GM18505 (cell line): ENCODE measurements at regions not wholly inside any gene's neighbourhood (a gene's known extent, or its start where the extent isn't known, plus 50 kb on each side); places are given as distances from the start of the nearest gene placed in this dataset.
A peak's percentile ranks its signal among the peaks of the same experiment; 100 is the strongest.

Source experiments
- ATAC-seq: cut with Tn5 transposase; IDR thresholded peaks from one replicate; pipeline ENCODE4 v1.9.1; 2021; ENCODE audit not compliant: unreplicated experiment
- POLR2A ChIP-seq: IDR thresholded peaks from 4 replicates; pipeline ENCODE4 v1.6.1; 2011; ENCODE audit warnings: borderline replicate concordance; ENCODE audit not compliant: insufficient read depth, insufficient read length; ENCODE audit errors: extremely low read depth

DNA sequence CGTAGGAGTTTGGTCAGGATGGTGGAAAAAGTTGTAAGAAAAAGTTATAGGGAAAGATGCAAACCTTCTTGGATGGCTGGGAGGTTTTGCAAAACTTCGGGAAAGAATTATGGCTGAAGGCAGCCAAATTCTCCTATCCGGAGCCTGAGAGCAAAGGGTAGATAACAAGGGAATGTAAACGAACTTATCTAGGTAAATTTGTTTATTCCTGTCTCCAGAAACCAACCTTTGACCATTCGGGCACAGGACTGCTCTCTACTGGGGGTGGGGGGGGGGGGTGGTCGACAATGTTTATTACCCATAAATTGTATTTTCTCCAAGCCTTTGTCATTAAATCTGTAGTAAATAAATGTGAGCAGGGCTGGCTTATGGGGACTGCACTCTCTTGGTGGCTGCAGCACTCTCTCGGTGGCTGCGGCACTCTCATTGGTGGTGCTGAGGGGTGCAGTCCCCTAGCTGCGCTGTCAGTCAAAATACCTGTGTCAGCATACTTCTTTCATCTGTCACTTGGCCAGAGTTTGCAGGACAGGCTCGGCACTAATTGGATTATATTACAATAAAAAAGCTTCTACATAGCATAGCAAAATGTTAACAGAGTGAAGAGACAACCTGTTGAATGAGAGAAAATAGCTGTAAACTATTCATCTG lies 827.8 kb downstream of the SH3BGRL start:
- no peak for TF ChIP-seq POLR2A
- ATAC-seq = no peak

DNA sequence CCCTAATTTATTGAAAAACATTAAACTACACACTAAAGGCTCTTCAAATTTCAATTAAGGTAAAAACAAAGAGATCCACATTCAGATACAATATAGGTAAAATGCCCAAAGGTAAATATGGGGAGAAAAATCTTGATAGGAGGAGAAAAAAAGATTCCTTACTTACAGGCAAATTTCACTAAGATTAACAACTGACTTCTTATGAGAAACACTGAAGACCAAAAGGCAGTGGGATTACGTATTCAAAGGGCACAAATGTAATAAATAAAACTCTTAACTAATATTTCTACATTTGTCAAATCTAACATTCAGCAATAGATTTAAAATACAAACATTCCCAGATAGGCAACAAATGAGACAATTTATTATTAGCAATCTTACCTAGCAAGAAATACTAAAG lies 829.3 kb downstream of the SH3BGRL start:
- no peak for TF ChIP-seq POLR2A

DNA sequence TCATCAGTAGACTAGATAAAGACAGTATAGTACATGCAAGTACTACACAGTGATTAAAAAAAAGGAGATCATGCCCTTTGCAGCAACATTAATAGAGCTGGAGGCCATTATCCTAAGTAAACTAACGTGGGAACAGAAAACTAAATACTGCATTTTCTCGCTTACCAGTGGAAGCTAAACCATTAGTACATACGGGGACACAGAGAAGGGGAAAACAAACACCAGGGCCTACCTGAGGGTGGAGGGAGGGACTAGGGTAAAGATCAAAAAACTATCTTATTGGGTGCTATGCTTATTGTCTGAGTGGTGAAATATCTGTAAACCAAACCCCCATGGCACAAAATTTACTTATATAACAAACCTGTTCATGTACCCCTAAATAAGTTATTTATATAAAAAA lies 836.9 kb downstream of the SH3BGRL start:
- TF ChIP-seq POLR2A = no peak
- no peak for ATAC-seq

More for the DNA sequence above, 829.3 kb downstream of the SH3BGRL start:
- no peak for ATAC-seq

DNA sequence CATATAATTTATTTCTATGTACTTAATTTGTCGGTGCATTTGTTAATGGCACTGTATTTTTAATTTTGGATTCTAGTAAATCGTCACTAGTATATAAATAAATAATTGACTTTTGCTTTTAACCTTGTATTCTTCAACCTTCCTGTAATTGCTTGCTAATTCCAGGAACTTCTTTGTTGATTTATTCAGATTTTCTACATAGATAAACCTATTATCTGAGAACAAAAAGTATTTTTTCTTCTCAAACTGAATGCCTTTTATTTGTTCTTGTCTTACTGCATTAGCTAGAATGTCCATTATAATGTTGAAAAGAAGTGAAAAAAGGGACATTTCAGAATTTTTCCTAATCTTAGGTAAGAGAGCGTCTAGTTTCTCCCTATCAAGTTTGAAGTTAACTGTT lies 839.1 kb downstream of the SH3BGRL start:
- ATAC-seq = no peak
- no peak for TF ChIP-seq POLR2A

DNA sequence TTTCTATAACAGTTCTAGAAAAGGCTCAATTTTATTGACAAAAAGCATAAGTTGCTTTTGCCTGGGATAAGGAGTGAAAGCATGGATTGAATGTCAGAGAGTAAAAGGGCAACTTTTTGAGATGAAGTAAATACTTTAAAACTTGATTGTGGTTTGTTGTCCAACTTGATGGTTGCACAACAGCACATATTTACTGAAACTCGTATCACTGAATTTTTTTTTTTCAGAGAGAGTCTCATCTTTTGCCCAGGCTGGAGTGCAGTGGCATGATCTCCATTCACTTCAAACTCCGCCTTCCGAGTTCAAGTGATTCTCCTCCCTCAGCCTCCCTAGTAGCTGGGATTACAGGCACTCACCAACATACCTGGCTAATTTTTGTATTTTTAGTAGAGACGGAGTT lies 856.8 kb downstream of the SH3BGRL start:
- ATAC-seq = no peak
- no peak for TF ChIP-seq POLR2A

DNA sequence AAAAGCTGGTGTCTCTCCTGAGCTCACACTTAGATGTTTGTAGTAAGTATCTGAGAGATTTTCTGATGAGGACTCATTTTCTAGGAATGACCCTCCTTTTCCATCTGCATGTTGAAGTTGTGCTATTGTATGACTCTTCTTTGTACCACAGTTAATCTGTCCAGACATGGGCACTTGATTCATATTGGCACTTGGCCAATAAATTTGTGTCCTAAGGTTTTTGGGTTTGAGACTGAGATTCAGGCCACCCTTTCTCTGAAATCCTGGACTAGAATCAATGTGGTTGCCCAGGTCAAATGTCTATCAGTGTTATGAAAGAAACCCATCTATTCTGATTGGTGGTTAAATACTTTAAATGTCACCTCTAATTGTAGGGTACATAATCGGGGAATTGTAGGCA lies 869.0 kb downstream of the SH3BGRL start:
- no peak for ATAC-seq

DNA sequence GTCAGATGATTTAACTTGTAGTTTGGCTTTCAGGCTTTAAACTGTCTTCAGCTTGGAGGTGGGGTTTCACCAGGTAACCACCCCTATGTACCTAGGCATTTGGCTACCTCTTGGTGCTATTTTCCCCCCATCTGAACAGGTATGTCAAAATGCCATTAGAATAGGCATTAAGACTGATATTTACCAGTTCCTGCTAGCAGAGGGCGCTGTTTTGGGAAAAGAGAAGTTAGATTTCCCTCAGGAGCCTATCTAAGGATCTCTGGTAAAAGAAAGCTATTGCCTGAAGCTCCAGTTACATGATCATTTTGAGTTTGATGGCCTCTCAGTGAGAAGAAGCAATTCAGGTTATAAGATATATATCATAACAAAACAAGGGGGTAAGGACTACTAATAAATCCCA lies 879.1 kb downstream of the SH3BGRL start:
- TF ChIP-seq POLR2A = no peak
- ATAC-seq = no peak

More for the DNA sequence above, 869.0 kb downstream of the SH3BGRL start:
- no peak for TF ChIP-seq POLR2A

DNA sequence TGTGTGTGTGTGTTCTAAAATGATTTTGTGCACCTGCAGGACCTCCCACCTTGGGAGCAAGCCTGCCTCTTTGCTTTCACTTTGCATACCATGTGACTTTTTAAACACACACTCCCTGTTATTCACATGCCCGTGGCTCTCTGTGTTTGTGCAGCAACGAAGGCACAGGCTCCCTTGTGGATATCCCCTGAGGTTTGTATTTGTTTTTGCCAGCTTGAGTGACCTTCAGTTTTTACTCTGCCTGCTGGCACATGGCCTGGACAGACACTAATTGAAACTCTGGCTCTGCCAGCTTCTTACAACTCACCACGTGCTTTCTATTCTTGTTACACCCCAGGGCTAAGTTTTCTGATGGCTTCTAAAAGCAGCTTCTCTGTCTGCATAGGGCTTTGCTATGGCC lies 885.8 kb downstream of the SH3BGRL start:
- TF ChIP-seq POLR2A = no peak
- ATAC-seq = no peak

DNA sequence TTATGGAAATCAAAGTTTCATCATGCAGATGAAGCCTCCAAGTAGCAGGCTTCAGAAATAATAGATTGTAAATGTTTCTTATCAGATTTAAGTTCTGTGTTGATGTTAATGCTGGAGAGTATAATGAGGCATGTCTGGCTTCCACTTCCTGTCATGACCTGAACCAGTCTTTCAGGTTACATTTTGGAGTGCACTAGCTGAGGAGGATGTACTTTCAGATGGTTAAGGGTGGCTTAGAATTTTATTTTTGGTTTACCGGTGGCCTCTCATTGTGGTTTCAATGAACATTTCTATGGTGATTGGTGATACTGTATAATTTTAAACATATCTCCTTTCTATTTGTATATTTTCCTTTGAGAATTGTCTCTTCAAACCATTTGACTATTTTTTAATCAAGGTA lies 890.4 kb downstream of the SH3BGRL start:
- TF ChIP-seq POLR2A = no peak
- no peak for ATAC-seq

DNA sequence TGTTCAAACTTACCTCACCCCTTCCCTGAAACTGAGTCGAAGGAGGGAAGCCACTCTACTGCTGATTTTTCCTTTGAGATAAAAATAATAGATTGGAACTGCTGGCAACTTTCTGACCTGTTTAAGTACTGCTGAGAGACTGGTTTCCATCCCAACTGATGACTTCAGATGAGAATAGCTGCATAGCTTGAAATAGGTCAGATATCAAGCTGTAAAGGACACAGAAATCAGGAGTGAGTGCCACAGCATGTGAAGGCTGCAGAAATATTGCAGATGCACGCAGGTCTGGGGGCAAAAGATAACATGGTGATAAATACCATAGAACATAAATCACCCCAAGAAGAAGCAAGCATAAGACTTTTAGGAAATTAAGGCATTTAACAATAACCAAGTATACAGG lies 923.2 kb downstream of the SH3BGRL start:
- no peak for ATAC-seq
- no peak for TF ChIP-seq POLR2A

DNA sequence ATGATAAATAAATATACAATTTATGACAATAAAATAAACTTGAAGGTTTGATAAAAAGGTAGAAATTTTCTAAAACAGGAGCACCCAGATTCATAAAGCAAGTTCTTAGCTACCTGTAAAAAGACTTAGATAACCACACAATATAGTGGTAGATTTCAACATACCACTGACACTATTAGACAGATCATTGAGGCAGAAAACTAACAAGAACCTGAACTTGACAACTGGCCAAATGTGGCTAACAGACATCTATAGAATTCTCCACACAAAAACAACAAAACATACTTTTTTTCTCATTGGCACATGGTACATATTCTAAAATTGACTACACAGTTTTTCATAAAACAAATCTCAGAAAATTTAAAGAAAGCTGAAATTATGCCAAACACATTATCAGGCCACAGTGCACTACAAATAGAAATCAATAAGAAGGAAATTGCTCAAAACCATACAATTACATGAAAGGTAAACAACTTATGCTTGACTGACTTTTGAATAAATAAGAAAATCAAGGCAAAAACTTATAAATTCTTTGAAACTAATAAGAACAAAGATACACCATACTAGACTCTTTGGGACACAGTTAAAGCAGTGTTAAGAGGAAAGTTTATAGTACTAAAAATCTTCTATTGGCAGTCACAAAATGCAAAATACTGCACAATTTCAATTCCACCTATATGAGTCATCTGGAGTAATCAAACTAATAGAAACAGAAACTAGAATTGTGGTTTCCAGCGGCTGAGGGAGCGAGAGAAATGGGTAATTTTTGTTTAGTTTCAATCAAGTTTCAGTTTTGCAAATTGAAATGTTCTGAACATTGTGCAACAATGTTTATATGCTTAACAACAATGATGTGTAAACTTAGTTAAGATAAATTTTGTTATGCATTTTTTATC lies 925.6 kb downstream of the SH3BGRL start:
- TF ChIP-seq POLR2A = no peak
- ATAC-seq = peak; percentile 91

DNA sequence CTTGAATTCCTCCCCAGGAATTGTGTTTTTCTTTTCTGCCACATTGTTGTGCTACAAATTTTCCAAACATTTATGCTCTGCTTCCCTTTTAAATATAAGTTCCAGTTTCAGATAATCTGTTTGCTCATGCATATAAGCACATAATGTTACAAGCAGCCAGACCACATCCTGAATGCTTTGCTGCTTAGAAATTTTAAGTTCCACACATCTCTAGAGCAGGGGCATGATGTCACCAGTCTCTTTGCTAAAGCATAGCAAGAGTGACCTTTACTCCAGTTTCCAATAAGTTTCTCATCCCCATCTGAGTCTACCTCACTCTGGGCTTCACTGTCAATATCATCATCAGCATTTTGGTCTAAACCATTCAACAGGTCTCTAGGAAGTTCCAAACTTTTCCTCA lies 932.5 kb downstream of the SH3BGRL start:
- TF ChIP-seq POLR2A = no peak
- ATAC-seq = no peak

DNA sequence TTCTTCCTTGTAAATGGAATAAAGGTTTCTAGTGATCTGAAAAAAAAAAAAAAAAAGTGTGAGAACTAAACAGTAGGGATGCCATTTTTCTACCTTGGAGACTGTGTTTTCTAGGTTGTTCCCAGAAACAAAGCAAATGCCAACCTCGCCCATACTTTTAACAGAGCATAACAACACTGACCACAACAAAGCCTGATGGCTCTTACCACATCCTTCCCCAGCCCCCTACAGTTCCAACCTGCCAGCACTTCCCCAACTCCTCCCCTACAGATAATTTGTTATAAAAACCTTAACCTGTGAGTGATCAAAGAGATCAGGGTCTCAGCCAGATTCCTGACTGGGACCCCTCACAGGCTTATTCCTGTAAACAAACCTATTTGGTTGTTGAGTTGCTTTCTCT lies 940.0 kb downstream of the SH3BGRL start:
- no peak for TF ChIP-seq POLR2A
- no peak for ATAC-seq

DNA sequence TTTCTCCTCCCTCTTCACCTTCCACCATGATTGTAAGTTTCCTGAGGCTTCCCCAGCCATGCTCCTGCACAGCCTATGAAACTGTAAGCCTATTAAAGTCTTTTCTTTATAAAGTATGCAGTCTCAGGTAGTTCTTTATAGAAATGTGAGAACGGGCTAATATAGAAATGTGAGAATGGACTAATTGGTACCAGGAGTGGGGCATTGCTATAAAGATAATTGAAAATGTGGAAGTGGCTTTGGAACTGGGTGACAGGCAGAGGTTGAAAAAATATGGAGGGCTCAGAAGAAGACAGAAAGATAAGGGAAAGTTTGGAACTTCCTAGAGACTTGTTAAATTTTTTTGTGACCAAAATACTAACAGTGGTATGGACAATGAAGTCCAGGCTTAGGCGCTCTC lies 959.3 kb downstream of the SH3BGRL start:
- TF ChIP-seq POLR2A = no peak
- ATAC-seq = no peak

DNA sequence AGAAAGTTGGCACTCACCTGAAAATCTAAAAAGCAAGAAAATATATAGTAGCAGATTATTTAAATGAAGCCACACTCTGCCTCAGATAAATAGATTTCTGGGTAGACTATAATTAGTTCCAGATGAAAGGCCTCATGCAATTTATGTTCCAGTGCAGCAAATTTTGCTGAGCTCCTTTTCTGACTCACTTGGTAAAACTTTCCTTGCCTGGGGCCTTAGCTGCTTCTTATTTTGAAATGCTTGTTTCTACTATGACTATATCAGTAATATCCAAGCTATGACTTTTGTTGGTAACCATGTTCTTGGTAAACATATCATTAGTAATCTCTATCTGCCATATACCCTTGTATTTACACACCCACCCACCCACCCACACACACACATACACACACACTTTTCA lies 961.8 kb downstream of the SH3BGRL start:
- TF ChIP-seq POLR2A = no peak
- ATAC-seq = no peak

DNA sequence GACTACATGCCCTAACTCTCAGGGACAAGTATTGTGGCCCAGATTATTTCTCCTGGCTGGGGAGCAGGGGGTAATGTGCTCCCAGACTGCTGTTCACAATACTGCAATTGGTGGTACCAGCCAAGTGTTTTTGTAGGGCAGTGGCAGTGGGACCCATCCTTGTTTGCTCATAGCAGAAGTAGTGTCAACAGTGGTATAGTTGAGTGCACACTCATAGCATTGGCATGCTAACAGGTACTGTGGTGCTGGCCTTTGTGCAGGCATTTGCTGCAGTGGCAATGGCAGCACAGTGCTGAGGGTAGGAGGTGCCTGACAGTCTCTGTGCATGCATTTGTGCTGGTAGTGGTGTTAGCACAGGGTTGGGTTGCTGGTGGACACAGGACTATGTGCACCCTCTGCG lies 995.0 kb downstream of the SH3BGRL start:
- no peak for ATAC-seq
- TF ChIP-seq POLR2A = no peak
